ENCODE measurements at regions not wholly inside any gene's neighbourhood (a gene's known extent, or its start where the extent isn't known, plus 50 kb on each side); places are given as distances from the start of the nearest gene placed in this dataset.
"Not testable (repeated sequence)": the region's sequence is repeated elsewhere in the genome, so short reads cannot be mapped to it uniquely, and the experiment has no call there.

DNA sequence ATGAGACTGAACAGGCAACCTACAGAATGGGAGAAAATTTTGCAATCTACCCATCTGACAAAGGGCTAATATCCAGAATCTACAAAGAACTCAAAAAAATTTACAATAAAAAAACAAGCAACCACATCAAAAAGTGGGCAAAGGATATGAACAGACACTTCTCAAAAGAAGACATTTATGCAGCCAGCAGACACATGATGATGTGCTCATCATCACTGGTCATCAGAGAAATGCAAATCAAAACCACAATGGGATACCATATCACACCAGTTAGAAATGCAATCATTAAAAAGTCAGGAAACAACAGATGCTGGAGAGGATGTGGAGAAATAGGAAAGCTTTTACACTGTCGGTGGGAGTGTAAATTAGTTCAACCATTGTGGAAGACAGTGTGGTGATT is 51.7 kb upstream of the PAXBP1 start:
- DNase-seq, result not testable (repeated sequence)

DNA sequence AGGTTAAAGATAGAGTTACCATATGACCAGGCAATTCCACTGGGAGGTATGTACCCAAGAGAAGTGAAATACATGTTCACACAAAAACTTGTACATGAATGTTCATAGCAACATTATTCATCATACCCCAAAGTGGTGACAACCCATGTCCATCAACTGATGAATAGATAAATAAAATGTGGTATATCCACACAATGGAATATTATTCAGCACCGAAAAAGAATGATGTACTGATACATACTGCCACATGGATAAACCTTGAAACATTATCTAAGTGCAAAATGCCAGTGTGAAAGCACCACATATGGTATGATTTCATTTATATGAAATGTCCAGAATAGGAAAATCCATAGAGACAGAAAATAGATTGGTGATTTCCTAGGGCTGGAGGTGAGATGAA is 53.4 kb upstream of the PAXBP1 start:
- no peak for DNase-seq

GRCh38 chr21:32826329-32827167 is 55.0 kb upstream of the PAXBP1 start:
- DNase-seq, result peak; percentile 73

DNA sequence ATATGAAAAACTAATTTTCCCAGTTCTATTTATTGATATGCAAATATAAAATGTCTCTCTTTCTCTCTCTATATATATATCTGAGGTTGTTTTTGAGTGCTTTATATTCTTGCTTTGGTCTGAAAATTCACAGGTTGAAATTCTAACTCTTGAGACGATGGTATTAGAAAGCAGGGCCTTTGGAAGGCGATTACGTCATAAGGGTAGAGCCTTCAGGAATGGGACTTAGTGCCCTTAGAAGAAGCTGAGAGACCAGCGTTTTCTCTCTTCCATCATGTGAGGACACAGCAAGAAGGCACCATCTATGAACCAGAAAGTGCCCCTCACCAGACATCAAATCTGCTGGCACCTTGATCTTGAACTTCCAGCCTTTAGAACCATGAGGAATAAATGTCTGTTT is 57.4 kb upstream of the PAXBP1 start:
- DNase-seq, result no peak

GRCh38 chr21:32829504-32829903 is 57.9 kb upstream of the PAXBP1 start:
- DNase-seq, result no peak

- not testable (repeated sequence) for DNase-seq
These were observed 60.2 kb upstream of the PAXBP1 start for GRCh38 chr21:32831779-32832178.

- DNase-seq, result no peak
These were observed 62.8 kb upstream of the PAXBP1 start for GRCh38 chr21:32834211-32834915.

DNA sequence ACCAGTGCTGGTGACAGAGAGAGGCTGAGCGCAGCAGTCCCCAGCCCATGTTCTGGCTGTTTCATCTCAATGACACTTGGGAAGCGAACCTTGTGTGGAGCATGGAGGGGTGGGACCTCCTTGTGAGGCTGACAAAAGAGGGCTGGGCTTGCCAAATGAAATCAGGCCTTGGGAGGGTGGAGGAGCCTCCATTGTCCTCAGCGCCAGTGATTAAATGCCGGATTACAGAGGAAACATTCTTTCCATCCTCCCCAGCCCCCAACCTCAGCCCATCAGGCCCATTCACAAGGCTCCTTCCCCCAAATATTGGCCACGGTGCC is 63.3 kb upstream of the PAXBP1 start:
- DNase-seq, result no peak

GRCh38 chr21:32842146-32842545 is 70.6 kb upstream of the PAXBP1 start:
- peak; percentile 33 for DNase-seq

- no peak for DNase-seq
These were observed 72.0 kb upstream of the PAXBP1 start for GRCh38 chr21:32843561-32843960.

DNA sequence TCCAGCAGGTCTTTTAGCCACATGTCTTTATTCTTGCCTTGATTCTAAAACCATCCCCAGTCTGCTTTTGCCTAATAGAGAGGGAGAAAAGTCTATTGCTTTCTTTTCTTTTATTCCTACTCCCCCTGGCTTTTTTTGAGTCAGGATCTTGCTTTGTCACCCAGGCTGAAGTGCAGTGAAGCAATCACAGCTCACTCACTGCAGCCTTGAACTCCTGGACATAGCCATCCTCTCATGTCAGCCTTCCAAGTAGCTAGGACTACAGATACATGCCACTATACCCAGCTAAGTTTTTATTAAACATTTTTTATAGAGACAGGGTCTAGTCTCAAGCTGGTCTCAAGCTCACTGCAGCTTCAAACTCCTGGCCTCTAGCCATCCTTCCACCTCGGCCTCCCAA is 72.5 kb upstream of the PAXBP1 start:
- DNase-seq, result no peak

GRCh38 chr21:32844653-32845436 is 73.3 kb upstream of the PAXBP1 start:
- DNase-seq, result peak; percentile 73

DNA sequence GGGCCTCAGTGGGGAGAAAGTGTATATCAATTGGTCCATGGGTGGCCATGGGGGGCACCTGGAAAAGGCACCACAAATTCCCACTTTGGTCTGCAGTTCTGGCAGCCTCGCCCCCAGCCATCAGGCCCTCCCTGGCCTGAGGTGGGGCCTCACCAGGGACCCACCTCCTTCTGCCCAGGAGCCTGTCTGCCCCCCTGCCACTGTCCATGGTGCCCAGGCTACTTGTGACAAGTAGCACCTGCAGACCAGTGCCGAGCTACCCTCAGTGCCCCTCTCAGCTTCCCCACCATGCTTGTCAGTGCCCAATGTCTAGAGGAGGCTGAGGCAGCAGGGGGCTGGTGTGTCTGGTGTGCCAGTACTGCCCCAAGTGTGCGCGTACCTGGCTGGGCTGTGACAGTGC is 87.1 kb upstream of the PAXBP1 start:
- no peak for DNase-seq

DNA sequence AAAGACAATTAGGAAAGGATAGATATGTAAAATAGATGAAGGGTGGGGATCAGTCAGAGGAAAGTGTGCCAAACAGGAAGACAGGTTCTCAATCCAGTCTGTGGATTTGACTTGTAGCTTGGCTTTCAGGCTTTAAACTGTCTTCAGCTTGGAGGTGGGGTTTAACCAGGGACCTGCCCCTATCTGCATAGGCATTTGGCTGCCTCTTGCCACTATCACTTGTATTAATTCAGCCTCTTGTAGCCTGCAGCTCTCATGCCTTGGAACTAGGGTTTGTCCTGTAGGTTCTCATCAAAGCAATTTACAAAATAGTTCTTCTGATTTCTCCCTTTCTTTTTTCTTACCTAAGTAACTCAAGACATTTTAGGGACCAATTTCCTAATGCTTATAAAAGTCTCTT is 88.8 kb upstream of the PAXBP1 start:
- no peak for DNase-seq

DNA sequence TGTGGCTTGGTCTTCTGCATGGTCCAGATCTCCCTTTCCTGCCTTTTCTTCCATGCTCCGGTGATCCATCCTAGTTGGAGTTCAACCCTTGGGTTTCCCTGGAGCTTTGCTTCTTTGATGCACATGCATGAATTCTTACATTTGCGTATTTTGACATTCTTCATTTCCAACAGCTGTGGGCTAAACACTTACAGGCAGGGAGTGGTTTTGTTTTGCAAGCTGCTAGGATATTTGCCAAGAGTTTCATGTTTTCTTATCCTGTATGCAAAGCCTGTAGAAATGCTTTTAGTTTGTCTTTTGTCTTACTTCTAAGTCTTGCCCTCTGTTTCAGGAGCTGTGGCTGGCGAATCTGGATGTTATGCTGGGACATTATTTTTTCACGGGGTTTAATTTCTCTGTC is 90.3 kb upstream of the PAXBP1 start:
- DNase-seq, result no peak

- DNase-seq, result no peak
These were observed 96.0 kb upstream of the PAXBP1 start for GRCh38 chr21:32867597-32867996.

GRCh38 chr21:32868631-32869454 is 97.3 kb upstream of the PAXBP1 start:
- no peak for DNase-seq

GRCh38 chr21:32869459-32869858 is 97.9 kb upstream of the PAXBP1 start:
- no peak for DNase-seq

- no peak for DNase-seq
These were observed 104.9 kb upstream of the PAXBP1 start for GRCh38 chr21:32876426-32876825.

- DNase-seq, result not testable (repeated sequence)
These were observed 106.3 kb upstream of the PAXBP1 start for GRCh38 chr21:32877888-32878287.

GRCh38 chr21:32878661-32879060 is 107.1 kb upstream of the PAXBP1 start:
- DNase-seq, result peak; percentile 82

GRCh38 chr21:32881458-32881857 is 109.9 kb upstream of the PAXBP1 start:
- no peak for DNase-seq

DNA sequence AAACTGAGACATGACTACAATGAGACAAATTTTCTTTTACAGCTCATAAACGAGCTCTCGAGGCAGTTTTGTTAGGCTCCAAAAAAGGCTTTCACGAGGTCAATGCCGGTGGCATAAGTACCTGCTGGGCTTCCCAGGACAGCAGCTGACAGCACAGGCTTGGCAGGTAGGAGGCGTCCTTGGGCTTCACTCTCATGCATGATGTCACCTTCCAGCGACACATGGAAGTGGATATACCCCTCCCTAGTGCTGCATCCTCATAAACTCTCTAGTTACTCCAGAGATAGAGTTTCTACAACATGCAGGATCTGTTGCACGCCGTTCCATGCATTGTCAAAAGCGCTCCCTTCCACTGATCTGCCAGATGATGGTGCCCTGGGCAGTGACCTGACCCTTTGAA is 112.5 kb upstream of the PAXBP1 start:
- no peak for DNase-seq

Measured in MV-4-11 (cell line).